Osteocyte (in vitro differentiated cells): ENCODE measurements at regions not wholly inside any gene's neighbourhood (a gene's known extent, or its start where the extent isn't known, plus 50 kb on each side); places are given as distances from the start of the nearest gene placed in this dataset.

Source experiments
- DNase-seq: peaks from one replicate; pipeline ENCODE4 v3.0.0; 2021; ENCODE audit warnings: mixed read lengths; ENCODE audit not compliant: unreplicated experiment; ENCODE audit errors: extremely low spot score
- H3K27ac Mint-ChIP-seq: one replicate; pipeline ENCODE4 v1.8.0; 2021; ENCODE audit warnings: mild to moderate bottlenecking, mixed read lengths; ENCODE audit not compliant: unreplicated experiment
- H3K27me3 Mint-ChIP-seq: one replicate; pipeline ENCODE4 v1.8.0; 2021; ENCODE audit warnings: mixed read lengths; ENCODE audit not compliant: unreplicated experiment
- H3K36me3 Mint-ChIP-seq: one replicate; pipeline ENCODE4 v1.8.0; 2021; ENCODE audit warnings: mixed read lengths; ENCODE audit not compliant: unreplicated experiment
- H3K4me1 Mint-ChIP-seq: one replicate; pipeline ENCODE4 v1.8.0; 2021; ENCODE audit warnings: mixed read lengths; ENCODE audit not compliant: unreplicated experiment
- H3K4me3 Mint-ChIP-seq: one replicate; pipeline ENCODE4 v1.8.0; 2021; ENCODE audit warnings: mild to moderate bottlenecking, moderate library complexity, mixed read lengths; ENCODE audit not compliant: unreplicated experiment
- H3K9me3 Mint-ChIP-seq: one replicate; pipeline ENCODE4 v1.8.0; 2021; ENCODE audit warnings: mixed read lengths; ENCODE audit not compliant: unreplicated experiment
- TF ChIP-seq, protein P1 (sequence below): fragments of 200-600 bp; sonication (generic); IDR thresholded peaks from 2 replicates; pipeline ENCODE4 v1.5.0; 2021; ENCODE audit warnings: antibody characterized with exemption, mild to moderate bottlenecking, moderate library complexity

DNA sequence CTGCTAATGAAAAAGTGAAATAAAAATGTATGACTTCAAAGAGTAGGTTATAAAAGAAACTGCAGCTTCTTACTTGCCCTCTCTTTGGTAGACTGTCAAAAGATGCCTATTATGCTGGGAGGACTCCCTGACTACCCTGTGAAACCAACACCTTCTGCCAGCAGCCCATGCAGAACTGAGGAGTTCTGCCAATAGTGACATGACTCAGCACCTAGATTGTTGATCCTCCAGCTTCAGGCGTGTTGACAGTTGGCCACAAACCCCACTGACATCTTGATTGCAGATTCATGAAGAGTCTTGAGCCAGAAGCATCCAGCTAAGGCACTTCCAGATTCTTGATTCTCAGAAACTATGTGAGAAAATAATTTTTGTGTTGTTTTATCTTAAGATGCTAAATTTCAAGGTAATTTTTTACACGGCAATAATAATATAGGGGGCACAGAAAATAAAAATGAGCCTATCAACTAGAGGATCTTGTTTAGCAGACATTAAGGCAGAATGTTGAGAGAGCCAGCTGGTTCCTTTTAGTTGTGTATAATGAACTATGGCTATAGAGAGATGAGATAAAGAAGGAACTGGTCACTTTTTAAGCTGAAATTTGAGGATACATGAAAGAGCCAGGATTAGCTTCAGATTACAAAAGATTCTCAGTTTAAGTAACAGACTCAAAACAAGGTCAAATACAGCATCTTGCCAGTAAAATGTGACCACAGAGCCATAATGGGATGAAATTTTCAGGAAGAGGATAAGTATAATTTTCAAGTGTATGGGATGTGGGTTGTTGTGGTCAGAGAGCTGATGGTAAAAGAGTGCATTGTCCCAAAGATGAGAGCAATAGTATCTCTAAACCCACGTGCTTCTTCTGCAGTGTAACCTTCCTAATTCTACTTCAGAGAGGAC, 588.7 kb upstream of the CBLB start:
- Mint-ChIP-seq H3K4me3 (no peak overlapping the region), H3K4me1 (peaks cover 12% of the 10 kb centered on the region), H3K27ac (peak overlapping the region; percentile 28), H3K36me3 (peaks cover 2% of the 10 kb centered on the region), H3K27me3 (no peaks in the 10 kb centered on the region), H3K9me3 (peaks cover 10% of the 10 kb centered on the region)
- TF ChIP-seq, protein P1, sequence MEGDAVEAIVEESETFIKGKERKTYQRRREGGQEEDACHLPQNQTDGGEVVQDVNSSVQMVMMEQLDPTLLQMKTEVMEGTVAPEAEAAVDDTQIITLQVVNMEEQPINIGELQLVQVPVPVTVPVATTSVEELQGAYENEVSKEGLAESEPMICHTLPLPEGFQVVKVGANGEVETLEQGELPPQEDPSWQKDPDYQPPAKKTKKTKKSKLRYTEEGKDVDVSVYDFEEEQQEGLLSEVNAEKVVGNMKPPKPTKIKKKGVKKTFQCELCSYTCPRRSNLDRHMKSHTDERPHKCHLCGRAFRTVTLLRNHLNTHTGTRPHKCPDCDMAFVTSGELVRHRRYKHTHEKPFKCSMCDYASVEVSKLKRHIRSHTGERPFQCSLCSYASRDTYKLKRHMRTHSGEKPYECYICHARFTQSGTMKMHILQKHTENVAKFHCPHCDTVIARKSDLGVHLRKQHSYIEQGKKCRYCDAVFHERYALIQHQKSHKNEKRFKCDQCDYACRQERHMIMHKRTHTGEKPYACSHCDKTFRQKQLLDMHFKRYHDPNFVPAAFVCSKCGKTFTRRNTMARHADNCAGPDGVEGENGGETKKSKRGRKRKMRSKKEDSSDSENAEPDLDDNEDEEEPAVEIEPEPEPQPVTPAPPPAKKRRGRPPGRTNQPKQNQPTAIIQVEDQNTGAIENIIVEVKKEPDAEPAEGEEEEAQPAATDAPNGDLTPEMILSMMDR: no peak
- no peak for DNase-seq

DNA sequence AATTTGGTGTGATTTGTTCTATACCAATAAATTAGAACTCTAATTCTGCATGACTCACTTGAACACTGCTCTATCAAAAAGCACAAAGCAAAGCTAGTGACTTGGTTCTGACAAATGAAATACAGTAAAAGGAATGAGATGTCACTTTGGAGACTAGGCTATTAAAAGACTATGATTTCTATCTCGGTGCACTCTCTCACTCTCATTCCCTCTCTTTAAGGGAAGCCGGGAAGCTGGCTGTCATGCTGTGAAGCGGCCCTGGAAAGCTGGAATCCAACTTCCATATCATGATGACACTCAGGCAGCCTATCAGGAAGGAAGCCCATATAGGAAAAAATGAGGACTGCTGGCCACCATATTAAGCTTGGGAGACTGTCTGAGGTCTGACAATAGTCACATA, 590.1 kb upstream of the CBLB start:
- Mint-ChIP-seq H3K9me3 (peaks cover 15% of the 10 kb centered on the region), H3K27ac (no peak overlapping the region), H3K27me3 (no peaks in the 10 kb centered on the region), H3K36me3 (peaks cover 2% of the 10 kb centered on the region), H3K4me3 (no peak overlapping the region), H3K4me1 (peaks cover 12% of the 10 kb centered on the region)
- no peak for DNase-seq
- TF ChIP-seq, protein P1: no peak

DNA sequence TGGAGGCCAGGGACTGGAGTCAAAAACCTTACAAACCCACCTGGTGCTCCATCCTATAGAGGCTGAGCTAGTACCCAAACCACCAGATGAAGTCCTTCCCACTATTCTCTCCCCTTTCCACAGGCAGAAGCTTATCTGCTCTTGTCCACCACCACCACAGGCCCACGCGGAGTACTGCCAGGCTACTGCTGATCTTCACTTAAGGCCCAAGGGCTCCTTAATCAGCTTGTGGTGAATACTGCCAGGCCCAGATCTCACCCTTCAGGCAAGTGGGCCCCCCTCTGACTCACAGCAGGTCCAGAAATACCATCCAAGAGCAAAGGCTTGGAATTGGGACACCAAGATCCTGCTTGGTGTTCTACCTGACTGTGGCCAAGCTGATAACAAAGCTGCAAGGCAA, 598.1 kb upstream of the CBLB start:
- no peak overlapping the region for H3K27ac Mint-ChIP-seq
- TF ChIP-seq, protein P1: no peak
- no peaks in the 10 kb centered on the region for H3K4me1 Mint-ChIP-seq
- no peak for DNase-seq
- no peak overlapping the region for H3K4me3 Mint-ChIP-seq
- peaks cover 2% of the 10 kb centered on the region for H3K36me3 Mint-ChIP-seq
- peaks cover 24% of the 10 kb centered on the region for H3K9me3 Mint-ChIP-seq
- no peaks in the 10 kb centered on the region for H3K27me3 Mint-ChIP-seq

DNA sequence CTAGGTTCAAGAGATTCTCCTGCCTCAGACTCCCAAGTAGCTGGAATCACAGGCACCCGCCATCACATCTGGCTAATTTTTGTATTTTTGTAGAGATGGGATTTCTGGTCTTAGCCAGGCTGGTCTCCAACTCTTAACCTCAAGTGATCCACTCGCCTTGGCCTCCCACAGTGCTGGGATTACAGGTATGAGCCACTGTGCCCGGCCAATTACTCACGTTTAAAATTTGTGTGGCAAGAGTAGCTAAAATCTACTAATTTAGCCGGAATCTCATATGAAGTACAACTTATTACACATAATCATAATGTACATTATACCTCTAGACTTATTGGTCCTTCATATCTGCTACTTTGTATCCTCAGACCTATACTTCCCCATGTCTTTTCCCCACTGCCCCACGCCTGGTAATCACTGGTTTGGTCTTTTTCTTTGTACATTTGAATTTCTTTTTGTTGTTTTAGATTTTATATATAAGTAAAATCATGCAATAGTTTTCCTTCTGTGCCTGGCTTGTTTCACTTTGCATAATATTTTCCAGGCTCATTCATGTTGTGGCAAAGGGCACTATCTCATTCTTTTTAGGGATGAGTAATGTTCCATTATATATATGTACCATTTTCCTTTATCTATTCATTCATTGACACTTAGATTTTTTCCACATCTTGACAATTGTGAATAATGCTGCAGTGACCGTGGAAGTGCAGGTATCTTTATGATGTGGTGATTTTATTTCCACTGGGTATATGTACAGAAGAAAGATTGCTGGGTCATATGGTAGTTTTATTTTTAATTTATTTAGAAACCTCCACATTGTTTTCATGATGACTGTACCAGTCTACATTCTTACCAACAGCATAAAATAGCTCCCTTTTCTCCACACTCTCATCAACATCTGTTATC, 605.0 kb upstream of the CBLB start:
- peaks cover under 1% of the 10 kb centered on the region for H3K36me3 Mint-ChIP-seq
- peaks cover 4% of the 10 kb centered on the region for H3K4me1 Mint-ChIP-seq
- no peaks in the 10 kb centered on the region for H3K27me3 Mint-ChIP-seq
- no peak overlapping the region for H3K27ac Mint-ChIP-seq
- H3K9me3 Mint-ChIP-seq: peaks cover 27% of the 10 kb centered on the region
- no peak for DNase-seq
- no peak overlapping the region for H3K4me3 Mint-ChIP-seq
- TF ChIP-seq, protein P1: no peak

DNA sequence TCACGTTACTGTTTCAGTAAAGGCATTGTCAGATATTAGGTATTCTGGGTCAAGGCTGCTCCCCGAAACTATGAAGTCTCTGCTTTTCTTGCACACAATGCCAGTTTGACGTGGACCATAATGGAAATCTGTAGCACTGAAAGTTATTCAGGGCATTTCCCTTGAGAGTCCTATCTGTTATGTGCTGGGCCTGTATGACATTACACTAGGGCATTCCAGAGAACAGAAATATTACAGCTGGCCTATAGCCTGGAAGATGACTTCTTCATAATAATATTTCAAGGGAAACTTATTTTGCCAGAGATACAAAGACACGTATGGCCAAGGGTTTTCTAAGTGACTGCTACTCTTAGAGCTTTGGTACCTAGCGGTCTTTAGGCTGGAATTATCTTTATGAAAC, 613.6 kb upstream of the CBLB start:
- Mint-ChIP-seq H3K9me3 (peaks cover 14% of the 10 kb centered on the region), H3K4me1 (peaks cover 3% of the 10 kb centered on the region), H3K36me3 (peaks cover 2% of the 10 kb centered on the region), H3K27me3 (no peaks in the 10 kb centered on the region), H3K27ac (no peak overlapping the region), H3K4me3 (no peak overlapping the region)
- DNase-seq: no peak
- TF ChIP-seq, protein P1: no peak
